CD4-positive, alpha-beta T cell (primary cell): ENCODE measurements at regions not wholly inside any gene's neighbourhood (a gene's known extent, or its start where the extent isn't known, plus 50 kb on each side); places are given as distances from the start of the nearest gene placed in this dataset.

Experiments used
- ATAC-seq: fragments of 200-7000 bp; cut with Tn5 transposase; one replicate; pipeline ENCODE4 v1.10.0; 2022; ENCODE audit warnings: mild to moderate bottlenecking; ENCODE audit not compliant: poor library complexity
- CTCF ChIA-PET: fragments of 350-600 bp; sonication (Branson Sonifier 250); formaldehyde crosslinking; loops from one replicate; lab custom pipeline; 2021; ENCODE audit warnings: antibody characterized with exemption, inconsistent platforms; lab: Charles Lee
- POLR2A ChIA-PET: fragments of 350-600 bp; sonication (Branson Sonifier 250); formaldehyde crosslinking; loops from one replicate; lab custom pipeline; 2021; ENCODE audit warnings: antibody characterized with exemption, inconsistent platforms; lab: Charles Lee
- DNase-seq, 14 experiments: peaks; one replicate each; pipeline ENCODE4 v3.0.0-alpha.2; 2013 to 2020; ENCODE audit warnings: mixed read lengths in 2 of 14
- H3K27ac ChIP-seq, 2 donors: one replicate each; pipeline versions ENCODE4 v1.5.1 to v1.7.0; 2013; ENCODE audit warnings: low read length in 2 of 2, low read depth in 1 of 2, mild to moderate bottlenecking in 1 of 2
- H3K27me3 ChIP-seq, 2 experiments: 1 replicate in 1 of 2; 2 replicates in 1 of 2; pipeline versions ENCODE4 v1.6.1 to v1.7.0; 2013; ENCODE audit warnings: low read length in 2 of 2, control low read depth in 1 of 2, mild to moderate bottlenecking in 1 of 2, moderate library complexity in 1 of 2; ENCODE audit not compliant: insufficient read depth in 2 of 2, control insufficient read depth in 1 of 2
- H3K36me3 ChIP-seq: one replicate; pipeline ENCODE4 v1.6.1; 2013; ENCODE audit warnings: low read length, control low read depth; ENCODE audit not compliant: insufficient read depth
- H3K4me1 ChIP-seq: one replicate; pipeline ENCODE4 v1.6.1; 2013; ENCODE audit warnings: low read length, control low read depth; ENCODE audit not compliant: insufficient read depth
- H3K4me3 ChIP-seq: one replicate; pipeline ENCODE4 v1.5.1; 2013; ENCODE audit warnings: mild to moderate bottlenecking, low read length, moderate library complexity
- H3K9me3 ChIP-seq, 2 experiments: 1 replicate in 1 of 2; 2 replicates in 1 of 2; pipeline versions ENCODE4 v1.6.1 to v1.7.0; 2013; ENCODE audit warnings: low read length in 2 of 2, mild to moderate bottlenecking in 2 of 2, control low read depth in 1 of 2, moderate library complexity in 1 of 2; ENCODE audit not compliant: control insufficient read depth in 1 of 2, insufficient read depth in 1 of 2
- H3K27ac Mint-ChIP-seq: one replicate; pipeline ENCODE4 v1.8.0; 2020; ENCODE audit warnings: mixed read lengths
- H3K27me3 Mint-ChIP-seq: one replicate; pipeline ENCODE4 v1.8.0; 2021; ENCODE audit warnings: mixed read lengths
- H3K36me3 Mint-ChIP-seq: one replicate; pipeline ENCODE4 v1.8.0; 2021; ENCODE audit warnings: low read depth, mixed read lengths
- H3K4me1 Mint-ChIP-seq: one replicate; pipeline ENCODE4 v1.8.0; 2021; ENCODE audit warnings: low read depth, mixed read lengths
- H3K4me3 Mint-ChIP-seq: one replicate; pipeline ENCODE4 v1.8.0; 2020; ENCODE audit warnings: mild to moderate bottlenecking, mixed read lengths
- H3K9me3 Mint-ChIP-seq: one replicate; pipeline ENCODE4 v1.8.0; 2020; ENCODE audit warnings: mixed read lengths
- intact Hi-C, 2 experiments: fragments of 100-400 bp; cut with DNase I in 1 of 2; cut with micrococcal nuclease in 1 of 2; formaldehyde crosslinking; loops; one replicate each; pipeline versions ENCODE4 v1.15.1 to v1.9.0; 2023 to 2025; cut with DNase I, micrococcal nuclease
- TF ChIP-seq, protein P1 (sequence below): fragments of 200-600 bp; IDR thresholded peaks from one replicate; pipeline ENCODE4 v1.8.0; 2022; ENCODE audit warnings: antibody characterized with exemption, mild to moderate bottlenecking

DNA sequence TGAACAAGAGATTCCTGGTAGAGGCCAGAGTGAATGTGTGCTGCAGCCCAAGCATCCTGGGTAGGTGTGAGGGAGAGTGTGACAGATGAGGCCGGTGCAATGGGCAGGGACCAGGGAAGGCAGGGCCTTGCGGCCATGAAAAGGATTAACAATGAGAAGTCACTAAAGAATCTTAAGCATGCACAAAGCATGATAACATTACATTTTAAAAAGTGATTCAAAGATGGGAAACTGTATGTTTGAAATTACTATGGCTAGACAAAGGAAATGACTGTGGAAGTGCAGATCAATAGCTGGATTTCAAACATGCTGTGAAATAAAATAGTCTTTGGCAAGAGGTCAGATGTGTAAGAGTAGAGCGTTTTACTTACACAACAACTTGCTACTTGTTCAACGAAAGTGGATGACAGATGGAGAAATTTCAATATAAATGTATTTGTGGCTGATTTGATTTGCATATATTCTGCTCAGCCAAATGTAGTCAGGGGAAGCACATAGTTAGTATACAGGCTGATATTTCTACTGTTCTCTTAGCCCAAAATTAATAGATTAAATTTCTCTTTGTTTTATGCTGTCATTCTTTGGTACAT is 175.5 kb downstream of the CCDC59 start:
- Histone ChIP-seq H3K4me1 (no peaks in the 10 kb centered on the region), H3K36me3 (no peaks in the 10 kb centered on the region)
- POLR2A ChIA-PET, result no interaction called here

DNA sequence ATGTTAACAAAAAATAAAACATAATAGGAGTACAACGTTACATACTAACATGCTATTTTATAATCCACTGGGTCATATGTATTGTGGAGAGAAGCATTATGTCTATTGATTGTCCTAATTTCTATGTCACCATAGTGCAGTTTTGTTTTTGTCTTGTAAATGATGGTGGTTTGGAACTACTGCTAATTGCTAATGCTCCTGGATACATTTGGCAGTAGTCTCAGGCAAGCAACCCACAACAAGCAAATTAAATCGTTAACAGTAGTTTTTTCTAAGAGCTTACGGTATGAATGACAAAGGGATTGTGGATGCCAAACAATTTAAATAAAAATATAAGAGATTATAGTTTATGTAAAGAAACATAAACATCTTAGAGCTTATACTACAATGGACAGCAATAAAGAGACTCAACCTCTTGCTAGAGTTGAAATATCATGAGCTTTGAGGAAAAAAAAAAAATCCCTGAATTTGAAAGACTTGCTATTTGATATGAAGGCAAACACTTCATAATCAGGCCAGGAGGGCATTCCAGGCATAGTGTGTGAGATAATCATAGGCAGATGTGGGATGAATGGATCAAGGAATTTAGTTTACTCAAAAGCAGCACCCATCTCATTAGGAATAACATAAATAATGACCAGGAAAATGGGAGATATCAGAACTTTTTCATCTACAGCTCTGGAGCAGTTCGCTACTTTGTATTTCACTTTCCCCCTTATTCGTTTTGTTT is 181.3 kb downstream of the CCDC59 start:
- H3K4me3 ChIP-seq, result no peak overlapping the region
- ChIA-PET CTCF (no interaction called here), POLR2A (interaction anchor here (0.6 kb wide), 1 partner anchor 10 kb away, joined by 3 read pairs; no protein-coding TSS in a partner anchor)
- H3K27ac Mint-ChIP-seq, result no peak overlapping the region
- no peaks in the 10 kb centered on the region for H3K27me3 ChIP-seq
- H3K4me3 Mint-ChIP-seq, result no peak overlapping the region
- peaks cover 4% of the 10 kb centered on the region for H3K9me3 Mint-ChIP-seq
- H3K27me3 Mint-ChIP-seq, result no peaks in the 10 kb centered on the region
- no peaks in the 10 kb centered on the region for H3K36me3 Mint-ChIP-seq
- DNase-seq (no peak), ATAC-seq (no peak)
- TF ChIP-seq, protein P1, sequence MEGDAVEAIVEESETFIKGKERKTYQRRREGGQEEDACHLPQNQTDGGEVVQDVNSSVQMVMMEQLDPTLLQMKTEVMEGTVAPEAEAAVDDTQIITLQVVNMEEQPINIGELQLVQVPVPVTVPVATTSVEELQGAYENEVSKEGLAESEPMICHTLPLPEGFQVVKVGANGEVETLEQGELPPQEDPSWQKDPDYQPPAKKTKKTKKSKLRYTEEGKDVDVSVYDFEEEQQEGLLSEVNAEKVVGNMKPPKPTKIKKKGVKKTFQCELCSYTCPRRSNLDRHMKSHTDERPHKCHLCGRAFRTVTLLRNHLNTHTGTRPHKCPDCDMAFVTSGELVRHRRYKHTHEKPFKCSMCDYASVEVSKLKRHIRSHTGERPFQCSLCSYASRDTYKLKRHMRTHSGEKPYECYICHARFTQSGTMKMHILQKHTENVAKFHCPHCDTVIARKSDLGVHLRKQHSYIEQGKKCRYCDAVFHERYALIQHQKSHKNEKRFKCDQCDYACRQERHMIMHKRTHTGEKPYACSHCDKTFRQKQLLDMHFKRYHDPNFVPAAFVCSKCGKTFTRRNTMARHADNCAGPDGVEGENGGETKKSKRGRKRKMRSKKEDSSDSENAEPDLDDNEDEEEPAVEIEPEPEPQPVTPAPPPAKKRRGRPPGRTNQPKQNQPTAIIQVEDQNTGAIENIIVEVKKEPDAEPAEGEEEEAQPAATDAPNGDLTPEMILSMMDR, result no peak
- no peak overlapping the region for H3K27ac ChIP-seq
- peaks cover 0 to 4% of the 10 kb centered on the region in 2 experiments for H3K9me3 ChIP-seq
- no peaks in the 10 kb centered on the region for H3K4me1 ChIP-seq
- intact Hi-C loops, result no loop called here
- no peaks in the 10 kb centered on the region for H3K36me3 ChIP-seq
- H3K4me1 Mint-ChIP-seq, result no peaks in the 10 kb centered on the region

More for the DNA sequence above, 175.5 kb downstream of the CCDC59 start:
- Mint-ChIP-seq H3K4me3 (no peak overlapping the region), H3K27ac (no peak overlapping the region), H3K27me3 (no peaks in the 10 kb centered on the region), H3K36me3 (no peaks in the 10 kb centered on the region), H3K4me1 (no peaks in the 10 kb centered on the region), H3K9me3 (peaks cover 9% of the 10 kb centered on the region)
- H3K27ac ChIP-seq, result no peak overlapping the region
- no peak for DNase-seq
- H3K9me3 ChIP-seq, result peaks cover 0 to 4% of the 10 kb centered on the region in 2 experiments
- no peak for ATAC-seq
- TF ChIP-seq, protein P1, result no peak
- no peaks in the 10 kb centered on the region for H3K27me3 ChIP-seq
- intact Hi-C loops, result no loop called here
- H3K4me3 ChIP-seq, result no peak overlapping the region
- CTCF ChIA-PET, result no interaction called here

DNA sequence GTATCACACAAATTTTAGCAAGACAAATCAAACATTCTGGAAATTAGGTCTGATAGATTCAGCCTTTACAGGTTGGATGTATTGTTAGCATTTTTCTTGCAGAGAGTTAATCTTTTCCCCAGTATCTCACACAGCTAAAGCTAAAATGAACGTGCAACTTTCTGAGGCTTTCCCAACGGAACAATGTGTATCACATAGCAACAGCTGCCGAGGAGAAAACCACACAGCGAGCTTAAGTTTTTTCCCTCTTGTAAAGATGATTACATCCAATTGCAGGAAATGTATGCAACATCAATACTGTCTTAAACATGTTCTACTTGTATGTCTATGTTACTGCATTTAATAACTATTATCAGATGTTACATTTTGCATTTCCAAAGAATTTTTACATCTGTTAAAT is 182.2 kb downstream of the CCDC59 start:
- ChIA-PET POLR2A (no interaction called here), CTCF (no interaction called here)
- Histone ChIP-seq H3K27ac (no peak overlapping the region), H3K36me3 (no peaks in the 10 kb centered on the region), H3K4me3 (no peak overlapping the region), H3K4me1 (no peaks in the 10 kb centered on the region), H3K9me3 (peaks cover 0 to 4% of the 10 kb centered on the region in 2 experiments), H3K27me3 (no peaks in the 10 kb centered on the region)
- TF ChIP-seq, protein P1, result no peak
- Mint-ChIP-seq H3K36me3 (no peaks in the 10 kb centered on the region), H3K4me1 (no peaks in the 10 kb centered on the region), H3K4me3 (no peak overlapping the region), H3K27me3 (no peaks in the 10 kb centered on the region), H3K27ac (no peak overlapping the region), H3K9me3 (peaks cover 2% of the 10 kb centered on the region)
- ATAC-seq, result no peak
- intact Hi-C loops, result no loop called here
- DNase-seq, result no peak
